ENCODE measurements at regions not wholly inside any gene's neighbourhood (a gene's known extent, or its start where the extent isn't known, plus 50 kb on each side); places are given as distances from the start of the nearest gene placed in this dataset.

GRCh38 chr4:45776146-45776545 lies 347.7 kb downstream of the GABRG1 start:
- TF ChIP-seq CTCF (IDR thresholded peaks at IDR 0.05) (no peak), POLR2A (IDR thresholded peaks at IDR 0.05) (no peak)
- Histone ChIP-seq H3K27ac (no peak overlapping the region), H3K4me1 (no peaks in the 10 kb centered on the region), H3K27me3 (no peaks in the 10 kb centered on the region), H3K4me3 (no peak overlapping the region), H3K9me3 (no peaks in the 10 kb centered on the region), H3K36me3 (no peaks in the 10 kb centered on the region)
- no peak for DNase-seq
- intact Hi-C loops (cut with DNase I; ENCODE audit: low total_unique reads), result no loop called here

- H3K4me1 ChIP-seq, result no peaks in the 10 kb centered on the region
- DNase-seq, result no peak
- intact Hi-C loops (cut with DNase I; ENCODE audit: low total_unique reads), result no loop called here
- H3K4me3 ChIP-seq, result no peak overlapping the region
- H3K9me3 ChIP-seq, result no peaks in the 10 kb centered on the region
- TF ChIP-seq POLR2A (IDR thresholded peaks at IDR 0.05) (no peak), CTCF (IDR thresholded peaks at IDR 0.05) (no peak)
- H3K27me3 ChIP-seq, result no peaks in the 10 kb centered on the region
- H3K27ac ChIP-seq, result no peak overlapping the region
- H3K36me3 ChIP-seq, result no peaks in the 10 kb centered on the region
These were observed 352.9 kb downstream of the GABRG1 start for GRCh38 chr4:45770958-45771357.

GRCh38 chr4:45765521-45765920 lies 358.3 kb downstream of the GABRG1 start:
- Histone ChIP-seq H3K4me1 (no peaks in the 10 kb centered on the region), H3K36me3 (no peaks in the 10 kb centered on the region), H3K27ac (no peak overlapping the region), H3K4me3 (no peak overlapping the region), H3K9me3 (no peaks in the 10 kb centered on the region), H3K27me3 (no peaks in the 10 kb centered on the region)
- intact Hi-C loops (cut with DNase I; ENCODE audit: low total_unique reads), result no loop called here
- no peak for DNase-seq
- no peak for TF ChIP-seq POLR2A (IDR thresholded peaks at IDR 0.05)
- no peak for TF ChIP-seq CTCF (IDR thresholded peaks at IDR 0.05)

- Histone ChIP-seq H3K4me3 (no peak overlapping the region), H3K27ac (no peak overlapping the region), H3K9me3 (no peaks in the 10 kb centered on the region), H3K4me1 (no peaks in the 10 kb centered on the region), H3K36me3 (no peaks in the 10 kb centered on the region), H3K27me3 (no peaks in the 10 kb centered on the region)
- no peak for DNase-seq
- no peak for TF ChIP-seq POLR2A (IDR thresholded peaks at IDR 0.05)
- no peak for TF ChIP-seq CTCF (IDR thresholded peaks at IDR 0.05)
- intact Hi-C loops (cut with DNase I; ENCODE audit: low total_unique reads), result no loop called here
These were observed 371.9 kb downstream of the GABRG1 start for GRCh38 chr4:45751877-45752530.

- no peak for DNase-seq
- Histone ChIP-seq H3K27ac (no peak overlapping the region), H3K4me3 (no peak overlapping the region), H3K9me3 (no peaks in the 10 kb centered on the region), H3K27me3 (no peaks in the 10 kb centered on the region), H3K4me1 (no peaks in the 10 kb centered on the region), H3K36me3 (no peaks in the 10 kb centered on the region)
- intact Hi-C loops (cut with DNase I; ENCODE audit: low total_unique reads), result no loop called here
- TF ChIP-seq CTCF (IDR thresholded peaks at IDR 0.05), result no peak
- TF ChIP-seq POLR2A (IDR thresholded peaks at IDR 0.05), result no peak
These were observed 373.1 kb downstream of the GABRG1 start for GRCh38 chr4:45750721-45751120.

Data from uterus (tissue), 3 donors.